ENCODE measurements at regions not wholly inside any gene's neighbourhood (a gene's known extent, or its start where the extent isn't known, plus 50 kb on each side); places are given as distances from the start of the nearest gene placed in this dataset.

GRCh38 chr12:60539592-60539991 is 943.8 kb downstream of the SLC16A7 start:
- TF ChIP-seq CTCF (IDR thresholded peaks at IDR 0.05; ENCODE audit: control extremely low read depth in 1 of 3, insufficient read depth in 1 of 3, low read depth in 1 of 3, low read length in 3 of 3) (no peak), RAD21 (IDR thresholded peaks at IDR 0.05 in 1 of 2, conservative IDR thresholded peaks at IDR 0.05 in 1 of 2; ENCODE audit: low read depth in 2 of 2, low read length in 2 of 2) (no peak), E2F6 (IDR thresholded peaks at IDR 0.05) (no peak), TAF1 (IDR thresholded peaks at IDR 0.05; ENCODE audit: low read depth, low read length) (no peak)
